HS-5 (cell line): ENCODE measurements at regions not wholly inside any gene's neighbourhood (a gene's known extent, or its start where the extent isn't known, plus 50 kb on each side); places are given as distances from the start of the nearest gene placed in this dataset.

ENCODE experiments used
- DNase-seq: peaks from one replicate; pipeline ENCODE4 v3.0.0-alpha.2; 2012; ENCODE audit warnings: low read depth

- no peak for DNase-seq
Observed at GRCh38 chrX:39603230-39603629, 494.5 kb downstream of the BCOR start.

DNA sequence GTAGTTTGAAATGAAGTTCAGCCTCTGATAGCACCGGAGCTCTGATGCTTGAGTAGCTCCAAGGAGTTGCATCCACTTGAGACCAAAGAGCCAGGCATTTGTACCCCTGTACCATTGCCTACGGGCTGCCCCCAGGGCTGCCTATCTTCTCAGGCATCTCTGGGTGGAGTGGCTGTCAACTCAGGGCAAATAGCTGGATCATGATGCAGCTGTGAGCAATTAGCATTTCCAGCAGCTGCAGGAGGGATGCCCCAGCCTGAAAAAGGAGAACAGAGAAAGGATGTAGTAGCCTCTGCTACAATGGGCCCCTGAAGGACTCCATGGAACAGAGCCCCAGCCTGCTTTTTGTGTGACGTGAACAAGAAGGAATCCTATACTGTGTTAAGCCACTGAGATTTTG, 492.6 kb downstream of the BCOR start:
- DNase-seq: no peak

DNA sequence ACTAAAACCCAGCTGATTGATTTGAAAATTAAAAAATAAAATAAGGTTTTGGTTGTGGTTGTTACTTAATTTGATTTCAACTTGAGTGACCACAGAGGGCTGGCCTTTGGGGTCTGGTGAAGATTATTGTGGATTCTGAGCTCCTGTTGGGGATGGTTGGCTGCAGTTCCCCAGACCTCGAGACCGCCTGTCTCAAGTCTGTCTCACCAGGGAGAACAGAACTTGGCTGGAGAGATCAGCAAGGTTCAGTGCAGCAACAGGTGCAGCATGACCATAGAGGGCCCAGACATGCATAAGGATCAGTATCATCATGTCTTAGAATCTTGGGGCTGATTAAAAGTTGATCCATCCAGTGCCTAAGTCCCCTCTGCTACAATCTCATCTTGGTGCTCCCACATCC, 491.9 kb downstream of the BCOR start:
- DNase-seq: no peak

GRCh38 chrX:39609941-39610340, 487.8 kb downstream of the BCOR start:
- DNase-seq: no peak

- no peak for DNase-seq
Observed at GRCh38 chrX:39611468-39611867, 486.3 kb downstream of the BCOR start.

DNA sequence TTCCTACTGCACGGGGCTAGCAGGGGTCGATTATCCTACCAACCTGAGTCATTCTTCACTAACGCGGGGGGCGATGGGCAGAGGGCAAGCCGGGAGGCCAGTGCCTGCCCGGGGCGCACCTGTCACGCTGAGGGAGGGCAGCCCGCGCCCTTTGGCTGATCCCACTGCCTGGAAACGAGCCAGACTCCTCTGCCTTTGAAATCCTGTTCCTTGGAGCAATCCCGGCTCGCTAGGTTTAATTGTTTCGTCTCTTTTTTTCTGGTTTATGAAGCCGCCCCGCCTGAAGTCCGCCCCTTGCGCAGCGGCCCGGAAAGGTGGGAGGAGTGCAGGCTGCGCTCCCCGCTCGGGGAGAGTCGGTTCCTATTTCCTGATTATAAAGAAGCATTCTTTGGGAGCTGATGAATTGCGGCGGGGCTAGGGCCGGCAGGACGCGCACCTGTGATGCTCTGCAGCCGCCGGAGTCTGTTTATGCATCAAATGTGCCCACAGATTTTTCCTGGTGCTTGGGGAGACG, 484.2 kb downstream of the BCOR start:
- no peak for DNase-seq

DNA sequence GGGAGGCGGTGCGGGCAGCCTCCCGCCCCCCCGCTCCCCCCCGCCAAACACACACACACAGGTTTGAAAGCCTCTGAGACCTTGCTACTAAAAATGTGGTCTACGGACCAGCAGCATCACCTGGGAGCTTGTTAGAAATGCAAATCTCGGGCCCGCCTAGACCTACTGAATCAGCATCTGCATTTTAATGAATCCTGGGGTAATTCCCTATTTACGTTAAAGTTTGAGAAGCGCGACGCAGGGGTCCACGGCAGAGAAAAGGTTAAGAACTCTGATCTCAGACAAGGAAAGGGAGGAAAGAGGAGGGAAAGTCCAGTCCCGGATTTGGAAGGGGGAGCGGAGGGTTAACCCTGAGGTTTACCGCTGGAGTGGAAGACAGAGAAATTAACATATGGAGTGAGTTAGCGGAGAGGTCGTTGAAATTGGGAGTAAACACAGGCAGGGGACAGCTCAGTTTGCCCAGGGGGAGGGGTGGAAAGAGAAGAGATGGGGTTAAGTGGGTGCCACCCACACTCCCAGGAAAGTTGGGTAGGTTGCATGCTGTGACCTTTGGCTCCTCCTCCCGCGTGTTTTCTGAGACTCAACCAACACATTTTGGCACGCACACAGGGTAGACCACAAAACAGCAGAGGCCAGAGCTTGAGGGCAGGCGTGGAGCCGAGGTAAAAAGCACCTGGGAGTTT, 483.6 kb downstream of the BCOR start:
- DNase-seq: no peak

DNA sequence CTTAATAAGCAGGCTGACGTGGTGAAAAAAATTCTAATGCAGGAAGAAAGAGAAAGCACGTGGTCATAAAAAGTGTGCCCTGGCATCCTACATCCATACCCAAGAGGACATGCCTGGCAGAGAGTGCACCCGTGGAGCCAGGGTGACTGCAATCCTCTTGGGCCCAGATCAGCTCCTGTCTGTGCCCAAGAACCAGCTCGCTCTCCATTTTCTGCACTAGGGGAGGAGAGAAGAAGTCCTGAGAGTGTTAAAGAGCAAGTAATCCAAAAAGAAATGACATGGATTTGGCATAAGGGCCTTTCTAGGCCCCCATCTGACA, 483.1 kb downstream of the BCOR start:
- DNase-seq: no peak

DNA sequence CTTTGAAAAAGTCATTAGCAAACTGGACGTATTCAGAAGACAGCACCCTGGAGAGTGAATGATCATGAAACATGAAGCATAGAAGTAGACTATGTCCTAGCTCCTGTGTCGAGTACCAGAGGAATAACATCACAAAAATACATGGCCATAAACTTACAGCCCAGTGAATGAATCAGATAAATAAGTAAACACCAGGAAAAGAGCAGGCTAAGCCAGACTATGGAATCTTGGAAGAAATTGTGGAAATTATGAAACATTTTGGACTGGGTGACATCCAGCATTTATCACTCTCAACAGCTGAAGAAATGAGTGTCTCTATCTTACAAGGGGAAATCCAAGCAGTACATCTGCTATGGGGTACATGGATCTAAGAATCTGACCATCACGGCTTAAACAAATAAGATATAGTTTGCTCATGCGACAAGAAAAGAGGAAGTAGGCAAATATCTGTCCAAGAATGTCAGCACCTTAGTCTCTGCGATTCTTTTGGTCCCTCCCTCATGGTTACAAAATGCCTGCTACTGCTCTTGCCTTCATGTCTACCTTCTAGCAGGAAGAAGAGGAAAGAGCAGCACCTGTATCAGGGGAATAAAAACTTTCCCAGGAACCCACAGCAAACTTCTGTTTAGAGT, 481.5 kb downstream of the BCOR start:
- DNase-seq: no peak

- DNase-seq: no peak
Observed at GRCh38 chrX:39616731-39617130, 481.0 kb downstream of the BCOR start.

- DNase-seq: no peak
Observed at GRCh38 chrX:39618178-39618577, 479.6 kb downstream of the BCOR start.

- no peak for DNase-seq
Observed at GRCh38 chrX:39619182-39620009, 478.4 kb downstream of the BCOR start.

DNA sequence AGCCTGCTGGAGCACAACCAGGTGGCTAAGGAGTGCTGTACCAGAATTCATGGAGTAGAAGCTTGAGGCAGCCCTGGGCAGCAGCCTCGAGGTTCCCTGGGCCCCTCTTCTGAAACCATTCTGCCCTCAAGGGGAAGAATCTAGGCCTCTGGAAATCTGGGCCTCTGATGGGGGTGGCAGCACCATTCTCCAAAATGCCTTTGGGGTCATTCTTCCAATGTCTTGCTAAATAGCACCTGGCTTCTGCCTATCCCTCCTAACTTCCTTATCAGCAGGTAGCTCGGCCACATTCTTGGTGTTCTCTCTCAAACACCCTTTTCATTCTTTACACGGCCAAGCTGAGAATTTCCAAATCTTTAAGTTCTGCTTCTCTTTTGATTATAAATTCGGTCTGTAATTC, 473.6 kb downstream of the BCOR start:
- no peak for DNase-seq

GRCh38 chrX:39625810-39626209, 471.9 kb downstream of the BCOR start:
- no peak for DNase-seq

GRCh38 chrX:39626749-39627148, 471.0 kb downstream of the BCOR start:
- no peak for DNase-seq

- no peak for DNase-seq
Observed at GRCh38 chrX:39627257-39627656, 470.5 kb downstream of the BCOR start.

DNA sequence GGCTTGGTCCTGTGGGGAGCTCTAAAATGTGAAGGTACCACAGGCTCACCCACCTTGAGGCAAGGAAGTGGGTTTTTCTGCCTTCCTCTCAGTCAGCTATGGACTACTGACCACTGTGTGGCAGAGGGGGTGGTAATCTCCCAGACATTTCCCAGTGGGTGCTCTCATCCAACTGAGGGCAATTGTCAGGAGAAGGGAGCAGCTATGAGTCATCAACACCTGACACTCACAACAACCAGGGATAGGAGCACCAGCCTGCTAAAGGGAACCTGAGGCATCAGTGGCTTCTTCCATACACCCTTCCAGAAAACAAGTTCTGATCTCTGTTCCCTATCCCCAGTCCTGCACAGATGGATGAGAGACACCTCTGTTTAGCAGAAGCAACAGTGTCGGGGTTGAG, 468.8 kb downstream of the BCOR start:
- DNase-seq: no peak

DNA sequence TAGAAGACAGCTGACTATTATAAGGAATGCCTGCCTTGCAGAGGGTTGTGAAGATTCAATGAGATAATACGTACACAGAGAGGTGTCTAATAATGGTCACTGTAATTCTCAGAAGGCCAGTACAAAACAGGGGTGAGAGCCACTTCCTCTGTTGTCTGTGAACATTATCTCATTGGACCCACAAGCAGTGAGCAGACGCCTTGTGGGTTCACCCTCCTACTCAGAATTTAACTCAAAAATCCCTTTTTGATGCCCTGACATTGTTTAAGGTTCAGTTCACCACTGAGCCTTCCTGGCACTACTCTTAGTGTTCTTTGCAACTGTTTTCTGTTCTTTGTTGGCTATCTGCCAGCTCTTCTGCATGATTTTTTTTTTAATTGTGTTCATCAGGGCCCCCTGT, 467.4 kb downstream of the BCOR start:
- no peak for DNase-seq

GRCh38 chrX:39631276-39632229, 466.2 kb downstream of the BCOR start:
- no peak for DNase-seq

DNA sequence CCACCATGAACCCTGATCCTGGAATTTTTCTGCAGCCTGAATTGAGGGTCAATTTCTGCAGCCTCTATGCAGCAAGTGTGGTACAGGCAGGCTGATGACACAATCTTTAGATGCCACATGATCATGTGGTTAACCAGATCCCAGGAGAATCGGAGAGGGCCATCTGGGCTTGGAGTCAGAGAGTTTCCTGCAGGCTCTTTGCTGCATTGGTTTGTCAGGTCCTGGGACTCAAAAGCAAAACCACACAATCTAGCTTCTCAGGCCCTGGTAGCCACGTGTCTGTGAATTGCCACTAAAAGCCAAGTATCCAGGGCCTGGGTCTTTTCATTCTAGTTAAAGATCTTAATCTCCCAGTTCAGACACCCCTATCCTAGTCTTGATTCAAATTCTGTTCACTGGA, 464.5 kb downstream of the BCOR start:
- DNase-seq: no peak

- no peak for DNase-seq
Observed at GRCh38 chrX:39636481-39636880, 461.3 kb downstream of the BCOR start.

DNA sequence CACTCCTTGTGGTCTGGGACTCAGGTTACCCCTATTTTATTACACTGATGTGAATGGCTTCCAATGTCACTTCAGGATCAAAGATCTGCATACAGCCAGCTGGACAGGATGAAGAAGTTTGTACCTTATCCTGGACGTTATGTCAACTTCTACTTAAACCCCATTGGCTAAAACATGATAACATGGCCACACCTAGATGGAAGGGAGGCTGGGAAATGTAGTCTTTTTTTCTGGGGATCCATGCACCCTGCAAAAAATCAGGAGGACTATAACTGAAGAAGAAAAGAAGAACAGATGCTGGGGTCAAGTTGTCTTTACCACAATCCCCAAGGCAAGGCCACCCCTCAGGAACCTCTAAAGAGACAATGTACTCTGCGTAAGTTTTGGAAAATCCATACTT, 459.2 kb downstream of the BCOR start:
- DNase-seq: no peak
